GM19395 (cell line): ENCODE measurements at regions not wholly inside any gene's neighbourhood (a gene's known extent, or its start where the extent isn't known, plus 50 kb on each side); places are given as distances from the start of the nearest gene placed in this dataset.
"Not testable (repeated sequence)": the region's sequence is repeated elsewhere in the genome, so short reads cannot be mapped to it uniquely, and the experiment has no call there.

Experiments used
- ATAC-seq: cut with Tn5 transposase; IDR thresholded peaks from one replicate; pipeline ENCODE4 v1.9.1; 2021; ENCODE audit warnings: mild to moderate bottlenecking, moderate library complexity; ENCODE audit not compliant: unreplicated experiment

DNA sequence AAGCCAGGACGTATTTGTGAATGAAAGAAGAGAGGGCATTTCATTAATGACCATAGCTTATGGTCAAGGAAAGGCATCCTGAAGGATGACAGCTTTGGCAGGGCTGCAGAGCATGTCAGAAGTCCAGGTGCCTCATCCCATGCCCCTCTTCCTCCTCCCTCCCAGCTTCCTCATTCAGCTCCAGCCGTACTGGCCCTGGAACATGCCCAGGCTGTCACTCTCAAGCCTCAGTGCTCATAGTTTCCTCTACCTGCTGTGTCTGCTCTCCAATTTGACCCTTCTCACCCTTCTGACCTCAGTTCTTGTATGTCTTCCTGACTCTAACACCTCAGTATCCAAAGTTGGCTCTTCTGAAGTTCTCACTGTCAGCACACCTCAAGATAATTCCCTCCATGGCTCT, 695.8 kb upstream of the HS6ST1 start:
- no peak for ATAC-seq

DNA sequence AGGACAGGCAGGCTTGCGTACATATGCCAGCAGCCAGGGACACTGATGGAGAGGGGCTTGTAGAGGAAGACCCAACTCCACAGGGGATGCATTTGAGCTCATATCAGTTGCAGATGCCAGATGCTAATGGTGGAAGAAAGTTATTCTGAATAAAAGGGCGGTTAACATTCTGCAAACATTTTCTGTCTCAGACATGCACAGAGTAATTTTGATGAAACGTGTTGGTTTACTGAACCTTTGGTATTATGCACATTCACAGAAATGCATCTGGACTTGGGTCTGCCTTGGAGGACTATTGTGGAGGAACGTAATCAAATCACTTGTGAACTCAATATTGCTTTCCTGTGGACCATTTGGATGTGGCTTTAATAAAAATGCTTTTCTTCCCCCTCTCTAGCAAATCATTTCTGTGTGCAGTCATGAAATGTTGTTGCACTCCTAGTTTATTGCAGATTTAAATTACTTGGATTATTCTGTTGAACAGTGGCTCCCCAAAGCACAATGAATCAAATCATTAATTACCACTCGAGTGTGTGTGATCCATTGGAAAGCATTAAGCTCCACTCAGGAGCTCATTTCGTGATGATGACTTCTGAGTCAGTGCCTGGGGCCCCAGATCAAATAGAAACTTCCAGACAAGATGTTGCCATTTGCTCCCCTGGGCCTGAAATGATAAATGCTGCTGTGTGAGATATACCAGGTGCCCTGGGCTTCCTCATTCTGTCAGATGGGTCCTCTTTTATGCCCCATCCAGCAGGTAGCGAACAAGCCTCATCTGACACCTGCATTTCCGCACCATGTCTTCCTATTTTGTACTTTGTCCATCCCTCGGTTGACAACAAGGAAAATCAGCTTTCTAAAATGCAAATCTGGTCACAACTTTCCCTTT, 697.0 kb upstream of the HS6ST1 start:
- ATAC-seq, result no peak

DNA sequence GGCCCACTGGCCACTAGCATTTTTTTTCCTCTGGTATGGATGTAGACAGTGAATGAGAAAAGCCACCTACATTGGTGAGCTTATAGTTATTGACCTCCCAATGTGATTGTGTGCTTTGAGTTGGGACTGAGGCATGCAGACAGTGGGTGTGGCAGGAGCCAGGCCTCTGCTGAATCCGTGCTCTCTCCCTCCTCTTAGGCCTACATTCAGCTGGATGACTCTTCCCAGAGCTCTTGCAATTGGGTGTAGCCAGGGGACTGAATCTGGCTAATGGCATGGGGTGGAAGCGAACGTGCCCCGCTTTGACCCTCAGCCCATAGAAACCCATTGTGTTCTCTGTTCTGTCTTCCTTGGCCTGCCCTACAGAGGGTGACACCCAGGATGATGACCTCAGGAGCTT, 698.3 kb upstream of the HS6ST1 start:
- ATAC-seq, result no peak

DNA sequence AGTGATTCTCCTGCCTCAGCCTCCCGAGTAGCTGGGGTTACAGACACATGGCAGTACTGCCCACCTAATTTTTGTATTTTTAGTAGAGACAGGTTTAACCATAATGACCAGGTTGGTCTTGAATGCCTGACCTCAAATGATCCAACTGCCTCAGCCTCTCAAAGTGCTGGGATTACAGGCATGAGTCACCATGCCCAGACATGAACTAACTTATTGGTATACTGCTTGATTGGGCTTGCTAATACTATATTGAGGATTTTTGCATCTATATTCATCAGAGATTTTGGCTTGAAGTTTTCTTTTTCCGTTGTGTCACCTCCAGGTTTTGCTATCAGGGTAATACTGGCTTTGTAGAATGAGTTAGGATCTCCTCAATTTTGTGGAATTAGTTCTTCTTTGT, 706.1 kb upstream of the HS6ST1 start:
- no peak for ATAC-seq

DNA sequence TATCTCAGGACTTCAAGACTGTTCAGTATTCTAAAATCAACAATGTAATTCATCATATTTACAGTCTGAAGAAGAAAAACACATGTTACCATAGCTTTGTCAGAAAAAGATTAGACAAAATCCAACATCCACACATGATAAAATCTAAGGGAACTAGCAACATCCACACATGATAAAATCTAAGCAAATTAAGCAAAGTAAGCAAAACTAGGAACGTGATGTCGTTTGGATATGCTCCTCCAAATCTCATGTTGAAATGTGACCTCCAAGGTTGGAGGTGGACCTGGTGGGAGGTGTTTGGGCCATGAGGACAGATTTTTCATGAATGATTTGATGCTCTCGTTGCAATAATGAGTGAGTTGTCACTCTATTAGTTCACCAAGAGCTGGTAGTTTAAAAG, 717.3 kb upstream of the HS6ST1 start:
- no peak for ATAC-seq

DNA sequence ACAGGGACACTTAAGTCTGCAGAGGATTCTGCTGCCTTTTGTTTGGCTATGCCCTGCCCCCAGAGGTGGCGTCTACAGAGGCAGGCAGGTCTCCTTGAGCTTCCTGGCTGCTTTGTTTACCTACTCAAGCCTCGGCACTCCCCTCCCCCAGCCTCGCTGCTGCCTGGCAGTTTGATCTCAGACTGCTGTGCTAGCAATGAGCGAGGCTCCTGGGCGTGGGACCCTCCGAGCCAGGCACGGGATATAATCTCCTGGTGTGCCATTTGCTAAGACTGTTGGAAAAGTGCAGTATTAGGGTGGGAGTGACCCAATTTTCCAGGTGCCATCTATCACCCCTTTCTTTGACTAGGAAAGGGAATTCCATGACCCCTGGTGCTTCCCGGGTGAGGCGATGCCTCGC, 725.0 kb upstream of the HS6ST1 start:
- not testable (repeated sequence) for ATAC-seq

DNA sequence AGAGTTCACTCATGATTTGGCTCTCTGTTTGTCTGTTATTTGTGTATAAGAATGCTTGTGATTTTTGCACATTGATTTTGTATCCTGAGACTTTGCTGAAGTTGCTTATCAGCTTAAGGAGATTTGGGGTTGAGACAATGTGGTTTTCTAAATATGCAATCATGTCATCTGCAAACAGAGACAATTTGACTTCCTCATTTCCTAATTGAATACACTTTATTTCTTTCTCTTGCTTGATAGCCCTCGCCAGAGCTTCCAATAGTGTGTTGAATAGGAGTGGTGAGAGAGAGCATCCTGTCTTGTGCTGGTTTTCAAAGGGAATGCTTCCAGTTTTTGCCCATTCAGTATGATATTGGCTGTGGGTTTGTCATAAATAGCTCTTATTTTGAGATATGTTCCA, 727.8 kb upstream of the HS6ST1 start:
- not testable (repeated sequence) for ATAC-seq

DNA sequence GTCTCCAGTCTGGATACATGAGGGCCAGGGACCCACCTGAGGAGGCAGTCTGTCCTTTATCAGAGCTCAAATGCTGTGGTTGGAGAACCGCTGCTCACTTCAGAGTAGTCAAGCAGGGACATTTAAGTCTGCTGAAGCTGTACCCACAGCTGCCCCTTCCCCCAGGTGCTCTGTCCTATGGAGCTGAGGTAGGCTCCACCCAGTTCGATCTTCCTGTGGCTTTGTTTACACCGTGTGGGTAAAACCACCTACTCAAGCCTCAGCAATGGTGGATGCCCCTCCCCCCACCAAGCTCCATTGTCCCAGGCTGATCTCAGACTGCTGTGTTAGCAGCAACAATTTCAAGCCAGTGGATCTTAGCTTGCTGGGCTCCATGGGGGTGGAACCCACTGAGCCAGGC, 731.4 kb upstream of the HS6ST1 start:
- ATAC-seq, result no peak

DNA sequence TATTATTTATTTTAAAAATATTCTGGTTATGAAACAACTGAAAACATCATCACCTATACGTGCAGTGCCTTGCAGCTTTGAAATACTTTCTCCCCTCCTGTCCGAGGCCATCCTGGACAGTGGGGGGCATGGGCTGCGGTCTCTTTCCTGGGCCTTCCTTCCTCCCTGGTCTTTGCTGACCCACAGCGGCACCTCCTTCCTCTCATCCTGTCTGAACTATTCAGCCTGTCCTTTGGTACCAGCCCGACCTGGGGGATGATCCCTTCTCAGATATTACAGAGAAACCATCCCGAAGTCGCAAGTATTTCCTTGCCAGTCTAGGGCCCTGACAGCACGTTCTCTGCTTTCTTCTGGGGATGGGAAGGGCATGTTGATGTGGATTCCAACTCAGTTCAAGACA, 736.6 kb upstream of the HS6ST1 start:
- no peak for ATAC-seq

DNA sequence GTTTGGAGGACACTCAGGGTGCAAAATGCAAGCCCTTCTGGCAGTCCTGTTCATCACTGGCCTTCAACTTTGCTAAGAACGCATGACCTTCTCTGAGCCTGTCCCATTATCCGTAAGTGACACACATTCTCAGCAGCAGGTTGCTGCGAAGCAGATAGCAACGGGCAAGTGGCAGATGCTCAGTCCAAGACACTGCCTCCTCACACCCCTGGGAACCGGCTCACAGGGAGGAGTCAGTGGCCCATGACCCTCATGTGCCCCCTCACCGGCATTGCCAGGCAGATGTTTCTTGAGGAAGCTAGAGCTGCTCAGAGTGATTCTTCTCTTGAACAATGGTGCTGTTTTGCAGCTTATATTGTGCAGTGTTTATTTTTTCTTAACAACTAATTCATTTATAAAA, 737.2 kb upstream of the HS6ST1 start:
- no peak for ATAC-seq

DNA sequence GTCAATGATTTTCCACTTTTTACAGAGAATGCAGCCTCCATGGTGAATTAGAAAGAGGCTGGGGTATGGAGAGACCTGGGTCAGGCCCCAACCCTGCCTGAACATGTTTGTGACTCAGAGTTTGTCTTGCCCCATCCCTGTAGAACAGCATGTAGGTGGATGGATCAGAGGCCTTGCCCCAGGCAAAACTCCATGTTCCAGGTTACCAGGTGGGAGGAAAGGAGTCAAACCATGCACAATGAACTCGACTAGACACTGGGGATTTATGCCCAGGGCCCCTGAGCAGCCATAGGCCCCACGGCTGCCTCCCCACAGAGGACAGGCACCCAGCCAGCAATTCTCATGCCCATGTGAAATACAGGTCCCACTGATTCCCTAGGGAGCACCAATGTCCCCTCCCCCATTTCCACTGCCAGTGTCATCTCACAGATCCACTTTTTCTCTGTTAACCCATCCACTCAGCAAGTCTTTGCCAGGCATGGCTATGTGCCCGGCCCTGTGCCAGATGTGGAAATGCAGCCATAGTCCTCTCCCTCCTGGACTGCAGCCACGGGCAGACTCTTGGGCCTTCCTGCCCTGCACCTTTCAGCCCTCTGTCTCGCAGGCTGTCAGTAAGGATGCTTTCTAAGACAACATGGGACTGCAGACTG, 737.8 kb upstream of the HS6ST1 start:
- no peak for ATAC-seq

DNA sequence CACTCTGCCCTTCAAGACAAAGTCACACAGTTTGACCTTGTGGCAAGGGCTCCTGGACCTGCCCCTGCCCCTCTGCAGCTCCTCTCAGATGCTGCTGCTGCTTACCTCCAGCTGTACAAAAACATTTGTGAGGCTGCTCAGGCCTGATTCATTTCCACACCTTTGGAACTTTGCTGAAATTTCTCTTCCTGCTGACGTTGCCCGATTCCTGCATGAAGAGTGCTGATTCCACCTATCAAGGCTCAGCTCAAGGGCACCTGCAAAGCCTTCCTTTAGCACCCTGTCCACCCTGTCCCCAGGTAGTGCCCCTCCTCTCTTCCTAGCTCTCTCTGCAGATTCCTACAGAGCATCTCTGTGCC, 738.3 kb upstream of the HS6ST1 start:
- no peak for ATAC-seq

DNA sequence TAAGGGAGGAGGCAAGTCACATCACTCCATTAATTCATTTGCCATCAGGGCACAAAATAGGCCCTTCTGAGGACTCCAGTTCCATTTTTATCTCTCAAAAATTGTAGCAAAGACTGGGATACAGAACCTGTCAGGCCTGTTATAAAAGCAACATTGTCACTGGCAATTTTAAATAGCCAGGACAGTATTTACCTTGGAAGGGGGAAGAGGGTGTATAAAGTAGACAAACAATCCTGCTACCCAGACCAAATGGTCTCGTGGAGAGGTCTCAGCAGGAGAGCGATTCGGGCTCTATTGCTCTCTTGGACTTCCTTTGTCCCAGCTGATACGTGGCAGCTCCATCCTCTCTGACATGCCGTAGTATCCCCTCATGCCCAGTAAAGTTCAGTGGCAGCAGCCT, 740.3 kb upstream of the HS6ST1 start:
- no peak for ATAC-seq

DNA sequence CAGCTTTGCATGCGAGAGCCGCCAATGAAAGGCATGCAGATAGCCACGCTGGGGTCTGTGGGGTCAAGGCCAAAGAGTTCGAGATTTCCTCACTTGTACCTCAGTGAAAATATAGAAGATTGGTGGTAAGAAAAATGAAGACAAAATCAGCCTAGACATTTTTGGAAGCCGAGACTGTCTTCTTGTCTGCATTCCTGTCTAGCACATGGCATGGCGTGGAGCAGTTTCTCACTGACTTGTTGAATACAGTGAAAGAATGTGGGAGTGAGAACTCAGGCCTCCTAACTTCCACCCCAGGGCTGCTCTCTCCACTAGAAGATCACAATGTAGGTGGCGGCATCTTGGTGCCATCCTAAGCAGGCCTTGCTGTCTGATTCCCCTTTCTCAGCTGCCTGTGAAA, 740.8 kb upstream of the HS6ST1 start:
- no peak for ATAC-seq

DNA sequence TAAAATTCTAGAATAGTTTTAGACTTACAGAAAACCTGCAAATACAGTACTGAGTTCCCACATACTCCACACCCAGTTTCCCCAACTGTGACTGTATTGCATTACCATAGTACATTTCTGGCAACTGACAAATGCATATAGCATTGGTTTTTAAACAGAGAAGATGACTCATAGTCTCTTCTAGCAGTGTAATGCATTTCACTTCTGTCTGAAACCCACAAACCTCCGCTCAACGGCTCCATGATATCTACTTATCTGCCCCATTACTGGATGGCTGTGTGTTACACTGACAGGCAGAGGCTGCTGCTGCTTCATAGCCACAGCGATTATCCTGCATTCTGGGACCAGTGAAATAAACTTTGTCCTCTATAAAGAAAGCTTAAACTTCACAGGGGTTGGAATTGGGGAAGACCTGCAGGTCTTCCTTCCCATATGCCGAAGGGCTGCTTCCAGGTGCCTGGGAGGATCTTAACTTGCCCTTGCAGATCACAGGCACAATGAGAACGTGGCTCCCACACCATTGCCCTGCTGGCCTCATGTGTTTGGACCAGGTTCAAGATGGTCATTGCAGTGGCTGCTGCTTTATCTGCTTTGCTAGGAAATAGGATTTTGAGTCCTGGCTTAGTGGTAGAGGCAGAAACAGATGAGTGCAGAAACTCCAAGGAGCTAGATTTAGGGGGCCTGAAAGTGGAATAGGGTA, 742.6 kb upstream of the HS6ST1 start:
- peak; percentile 91 for ATAC-seq

DNA sequence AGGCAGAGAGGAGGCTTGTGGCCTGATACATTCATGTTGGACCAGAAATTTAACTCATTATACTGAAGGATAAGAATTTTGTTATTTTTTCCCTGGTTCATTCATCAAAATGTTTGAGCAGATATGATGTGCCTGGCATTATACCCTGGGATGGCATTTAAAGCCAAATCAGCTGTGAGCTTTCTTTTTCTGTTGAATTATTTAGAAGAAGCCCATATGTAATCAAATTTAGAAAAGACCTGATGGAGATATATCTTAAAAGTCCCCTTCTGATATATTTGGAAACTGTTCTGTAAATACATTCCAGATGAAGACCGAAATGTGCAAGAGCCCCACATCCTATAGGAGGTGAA, 743.1 kb upstream of the HS6ST1 start:
- no peak for ATAC-seq

DNA sequence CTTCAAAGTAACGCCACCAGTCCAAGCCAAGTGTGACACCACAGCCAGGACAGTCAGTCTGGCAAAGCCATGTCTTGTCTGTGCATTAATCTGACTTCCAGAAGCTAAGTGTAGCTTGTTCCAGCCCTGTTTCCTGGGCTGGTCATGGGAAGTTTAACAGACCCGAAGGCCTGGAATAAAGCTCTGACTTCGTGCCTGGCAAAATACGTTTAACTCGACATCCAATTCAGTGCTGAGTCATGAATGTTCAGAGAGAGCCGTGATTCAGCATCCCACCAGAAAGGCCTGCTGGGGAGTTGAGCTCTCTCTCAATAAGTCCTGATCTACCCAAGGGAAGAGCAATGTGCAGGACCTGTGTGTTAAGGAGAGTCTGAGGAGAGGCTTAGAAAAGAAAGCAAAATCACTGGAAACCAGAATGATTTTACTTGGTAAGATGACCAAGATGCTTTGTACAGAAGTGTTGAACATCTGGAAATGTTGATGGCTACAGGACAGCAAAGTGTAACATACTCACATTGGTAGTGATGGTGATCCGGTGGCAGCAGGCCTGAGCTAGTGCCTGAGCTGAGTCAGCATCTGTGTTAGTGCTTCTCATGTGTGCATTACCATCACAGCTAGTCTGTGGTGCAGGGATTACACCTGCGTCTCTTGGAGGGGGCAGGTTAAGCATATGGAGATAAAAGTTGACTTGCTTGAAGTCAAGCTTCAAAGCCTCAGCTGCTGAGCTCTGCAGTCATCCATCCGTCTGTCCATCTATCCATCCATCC, 743.7 kb upstream of the HS6ST1 start:
- ATAC-seq, result no peak

DNA sequence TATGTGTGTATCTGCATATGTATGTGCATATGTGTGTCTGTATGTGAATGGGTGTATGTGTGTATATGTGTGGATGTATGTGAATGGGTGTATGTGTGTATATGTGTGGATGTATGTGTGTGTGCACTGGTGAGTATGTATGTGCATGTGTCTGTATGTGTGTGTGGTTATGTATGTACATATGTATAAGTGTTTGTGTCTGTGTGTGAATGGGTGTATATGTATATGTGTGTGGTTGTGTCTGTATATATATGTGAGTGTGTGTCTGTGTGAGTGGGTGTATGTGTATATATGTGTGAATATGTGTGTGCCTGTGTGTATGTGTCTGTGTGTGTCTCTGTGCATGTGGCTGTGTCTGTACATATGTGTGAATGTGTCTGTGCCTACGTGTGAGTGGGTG, 748.4 kb upstream of the HS6ST1 start:
- ATAC-seq, result no peak

DNA sequence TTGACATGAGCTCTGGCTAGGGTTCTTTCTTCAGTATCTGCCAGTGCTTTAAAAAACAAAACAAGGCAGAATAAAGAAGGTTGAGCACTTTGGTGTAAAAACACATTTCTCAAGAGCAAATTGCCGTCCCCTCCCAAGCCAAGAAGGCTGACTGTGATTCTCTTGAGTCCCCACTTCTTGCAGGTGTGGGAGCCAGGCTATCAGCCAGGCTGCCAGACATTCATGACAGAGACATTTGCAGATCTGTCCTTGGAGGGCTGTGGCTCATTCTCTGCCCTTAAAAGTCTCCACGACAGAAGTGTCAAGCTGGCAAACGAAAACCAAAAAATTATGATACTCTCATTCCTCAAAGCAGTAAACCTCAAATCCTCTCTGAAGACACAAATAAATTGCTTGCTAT, 749.3 kb upstream of the HS6ST1 start:
- ATAC-seq, result no peak

DNA sequence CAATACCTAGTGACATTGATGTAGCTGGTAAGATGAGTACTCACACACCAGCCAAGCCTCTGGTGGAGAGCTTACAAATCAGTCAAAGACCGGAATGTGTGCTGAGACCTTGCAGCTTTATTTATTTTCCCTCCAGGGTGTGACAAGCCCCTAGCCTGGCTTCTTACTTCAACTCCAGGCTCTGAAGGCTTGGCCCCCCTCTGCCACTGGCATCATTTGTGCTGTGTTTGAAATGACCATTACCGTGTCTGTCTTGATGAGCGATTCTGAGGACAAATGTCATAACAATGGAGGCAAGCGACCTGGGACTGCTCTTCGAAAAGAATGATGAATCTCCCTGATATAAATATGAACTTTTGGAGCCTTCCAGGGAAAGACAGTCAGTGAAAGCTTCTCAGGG, 749.9 kb upstream of the HS6ST1 start:
- no peak for ATAC-seq

DNA sequence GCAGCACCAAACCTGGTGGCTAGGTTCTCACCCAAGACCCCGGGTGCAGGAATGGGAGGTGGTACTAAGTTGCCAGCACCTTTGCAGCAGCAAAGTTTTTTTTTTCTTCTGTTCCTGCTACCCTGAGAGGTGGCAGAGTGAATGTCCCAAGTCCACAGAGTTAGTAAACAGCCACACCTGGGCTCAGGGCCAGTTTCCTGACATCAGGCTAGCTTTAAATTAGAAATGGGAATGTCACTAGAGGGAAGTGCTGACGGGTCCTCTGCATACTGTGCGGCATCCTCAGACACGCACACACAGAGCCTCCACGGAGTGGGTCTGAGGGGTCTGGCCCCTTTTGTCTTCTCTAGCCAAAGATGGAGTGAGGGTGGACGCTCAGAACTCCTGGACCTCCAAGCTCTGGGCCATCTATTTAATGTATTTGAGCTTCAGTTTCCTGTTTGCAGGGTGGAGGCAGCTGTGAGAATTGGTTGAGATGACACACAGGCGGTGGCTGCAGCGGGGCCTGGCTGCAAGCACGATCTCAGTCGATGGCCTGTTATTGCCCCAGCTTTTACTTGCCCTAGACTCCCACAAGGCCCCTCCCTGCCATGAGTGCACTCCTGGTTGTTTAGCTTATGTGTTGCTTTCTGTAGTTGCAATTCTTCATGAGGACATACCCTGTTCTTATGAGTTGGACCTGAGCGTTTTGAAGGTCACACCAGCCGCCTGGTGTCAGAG, 751.4 kb upstream of the HS6ST1 start:
- no peak for ATAC-seq
